ENCODE measurements at regions not wholly inside any gene's neighbourhood (a gene's known extent, or its start where the extent isn't known, plus 50 kb on each side); places are given as distances from the start of the nearest gene placed in this dataset.

DNA sequence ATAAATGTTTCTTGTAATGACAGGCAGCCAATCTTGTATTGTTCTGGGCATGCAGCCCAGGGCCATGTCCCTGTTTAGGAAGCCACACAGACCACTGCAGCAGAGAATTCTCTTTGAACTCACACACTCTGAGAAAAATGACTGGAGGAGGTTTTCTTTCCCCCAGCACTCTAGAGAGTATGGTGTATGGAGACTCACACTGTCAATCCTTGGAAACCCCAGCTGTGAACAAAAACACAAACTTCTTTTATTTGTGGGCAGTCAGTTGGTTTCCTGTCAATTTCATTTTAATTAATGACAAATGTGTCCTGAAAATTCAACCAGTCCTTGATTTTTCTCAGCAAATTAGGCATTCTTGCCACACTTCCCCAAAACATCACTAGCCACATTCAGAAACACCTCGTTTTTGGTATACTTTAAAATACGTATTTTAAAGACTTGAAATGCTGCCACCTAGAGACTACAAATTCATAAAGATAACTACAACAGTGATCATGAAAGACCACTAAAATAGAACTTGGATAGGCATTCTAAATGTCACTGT, 52.9 kb upstream of the UFL1 start:
- Histone ChIP-seq H3K4me3 (ENCODE audit: low read depth, low read length, poor library complexity, severe bottlenecking) (no peak overlapping the region), H2AFZ (ENCODE audit: low read length) (no peak overlapping the region), H3K79me2 (ENCODE audit: insufficient read depth, low read length) (no peaks in the 10 kb centered on the region), H3K27ac (ENCODE audit: low read depth, low read length, poor library complexity, severe bottlenecking) (no peak overlapping the region), H3K9me2 (ENCODE audit: low read depth, low read length) (no peaks in the 10 kb centered on the region), H3K27me3 (ENCODE audit: insufficient read depth, low read length) (no peaks in the 10 kb centered on the region), H4K20me1 (ENCODE audit: insufficient read depth, low read length) (no peaks in the 10 kb centered on the region), H3K9ac (ENCODE audit: low read length) (no peak overlapping the region), H3K9me3 (ENCODE audit: low read length) (no peaks in the 10 kb centered on the region), H3K4me1 (ENCODE audit: insufficient read depth, low read length, severe bottlenecking) (no peaks in the 10 kb centered on the region), H3F3A (ENCODE audit: insufficient read depth, low read length) (no peaks in the 10 kb centered on the region), H3K4me2 (ENCODE audit: low read length) (no peak overlapping the region), H3K36me3 (ENCODE audit: insufficient read depth, low read length) (no peaks in the 10 kb centered on the region)
- no peak for TF ChIP-seq EZH2 (IDR thresholded peaks at IDR 0.05; ENCODE audit: borderline replicate concordance, low read length)
- TF ChIP-seq, protein P1, sequence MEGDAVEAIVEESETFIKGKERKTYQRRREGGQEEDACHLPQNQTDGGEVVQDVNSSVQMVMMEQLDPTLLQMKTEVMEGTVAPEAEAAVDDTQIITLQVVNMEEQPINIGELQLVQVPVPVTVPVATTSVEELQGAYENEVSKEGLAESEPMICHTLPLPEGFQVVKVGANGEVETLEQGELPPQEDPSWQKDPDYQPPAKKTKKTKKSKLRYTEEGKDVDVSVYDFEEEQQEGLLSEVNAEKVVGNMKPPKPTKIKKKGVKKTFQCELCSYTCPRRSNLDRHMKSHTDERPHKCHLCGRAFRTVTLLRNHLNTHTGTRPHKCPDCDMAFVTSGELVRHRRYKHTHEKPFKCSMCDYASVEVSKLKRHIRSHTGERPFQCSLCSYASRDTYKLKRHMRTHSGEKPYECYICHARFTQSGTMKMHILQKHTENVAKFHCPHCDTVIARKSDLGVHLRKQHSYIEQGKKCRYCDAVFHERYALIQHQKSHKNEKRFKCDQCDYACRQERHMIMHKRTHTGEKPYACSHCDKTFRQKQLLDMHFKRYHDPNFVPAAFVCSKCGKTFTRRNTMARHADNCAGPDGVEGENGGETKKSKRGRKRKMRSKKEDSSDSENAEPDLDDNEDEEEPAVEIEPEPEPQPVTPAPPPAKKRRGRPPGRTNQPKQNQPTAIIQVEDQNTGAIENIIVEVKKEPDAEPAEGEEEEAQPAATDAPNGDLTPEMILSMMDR (IDR thresholded peaks at IDR 0.05; ENCODE audit: low read length) = peak; percentile 49; the same call in 1 of the 2 replicates

DNA sequence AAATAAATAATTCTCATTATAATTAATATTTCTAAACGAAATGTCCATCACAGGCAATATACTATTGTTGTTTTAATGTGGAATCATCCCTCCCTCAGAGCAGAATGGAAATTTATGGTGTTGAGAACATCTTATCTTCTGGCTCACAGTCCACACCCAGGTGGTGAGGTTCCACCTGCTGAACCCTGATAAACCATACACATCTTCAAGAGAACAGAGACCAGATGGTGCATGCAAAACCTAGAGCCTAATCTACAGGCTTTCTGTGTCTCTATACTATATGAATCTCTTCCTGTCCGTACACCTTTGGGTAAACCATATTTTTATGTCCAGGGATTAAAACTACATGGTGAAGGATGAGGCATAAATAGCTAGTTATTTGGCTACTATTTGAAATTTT, 52.3 kb upstream of the UFL1 start:
- H3K36me3 ChIP-seq (ENCODE audit: insufficient read depth, low read length) = no peaks in the 10 kb centered on the region
- H3K4me2 ChIP-seq (ENCODE audit: low read length) = no peak overlapping the region
- no peaks in the 10 kb centered on the region for H3K4me1 ChIP-seq (ENCODE audit: insufficient read depth, low read length, severe bottlenecking)
- H3K4me3 ChIP-seq (ENCODE audit: low read depth, low read length, poor library complexity, severe bottlenecking) = no peak overlapping the region
- H2AFZ ChIP-seq (ENCODE audit: low read length) = no peak overlapping the region
- no peak for TF ChIP-seq EZH2 (IDR thresholded peaks at IDR 0.05; ENCODE audit: borderline replicate concordance, low read length)
- TF ChIP-seq, protein P1 (IDR thresholded peaks at IDR 0.05; ENCODE audit: low read length) = no peak
- H3F3A ChIP-seq (ENCODE audit: insufficient read depth, low read length) = no peaks in the 10 kb centered on the region
- no peak overlapping the region for H3K27ac ChIP-seq (ENCODE audit: low read depth, low read length, poor library complexity, severe bottlenecking)
- no peaks in the 10 kb centered on the region for H3K27me3 ChIP-seq (ENCODE audit: insufficient read depth, low read length)
- no peaks in the 10 kb centered on the region for H3K79me2 ChIP-seq (ENCODE audit: insufficient read depth, low read length)
- H3K9me2 ChIP-seq (ENCODE audit: low read depth, low read length) = no peaks in the 10 kb centered on the region
- H3K9me3 ChIP-seq (ENCODE audit: low read length) = no peaks in the 10 kb centered on the region
- no peaks in the 10 kb centered on the region for H4K20me1 ChIP-seq (ENCODE audit: insufficient read depth, low read length)
- no peak overlapping the region for H3K9ac ChIP-seq (ENCODE audit: low read length)

DNA sequence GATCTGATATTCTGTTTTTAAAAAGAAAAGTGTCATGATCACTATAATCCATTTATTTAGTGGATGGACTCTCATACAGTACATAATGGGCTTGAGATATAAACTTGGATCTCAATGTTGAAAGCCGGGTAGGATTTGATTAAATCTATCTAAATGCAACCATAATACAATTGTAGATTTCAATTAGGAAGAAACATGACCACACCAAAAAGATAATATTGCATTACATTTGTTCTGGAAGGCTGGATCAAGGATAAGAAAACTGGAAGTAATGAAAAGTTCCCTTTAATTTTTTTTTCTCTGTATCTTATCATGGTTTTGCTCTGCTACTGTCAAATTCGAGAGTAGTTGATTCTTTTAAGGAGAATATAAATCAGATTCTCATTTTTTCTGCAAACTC, 51.3 kb upstream of the UFL1 start:
- Histone ChIP-seq H3K79me2 (ENCODE audit: insufficient read depth, low read length) (no peaks in the 10 kb centered on the region), H3K4me1 (ENCODE audit: insufficient read depth, low read length, severe bottlenecking) (no peaks in the 10 kb centered on the region), H3K36me3 (ENCODE audit: insufficient read depth, low read length) (no peaks in the 10 kb centered on the region), H3K27me3 (ENCODE audit: insufficient read depth, low read length) (no peaks in the 10 kb centered on the region), H2AFZ (ENCODE audit: low read length) (no peak overlapping the region), H3K4me2 (ENCODE audit: low read length) (no peak overlapping the region), H3K27ac (ENCODE audit: low read depth, low read length, poor library complexity, severe bottlenecking) (no peak overlapping the region), H3K4me3 (ENCODE audit: low read depth, low read length, poor library complexity, severe bottlenecking) (no peak overlapping the region), H3F3A (ENCODE audit: insufficient read depth, low read length) (no peaks in the 10 kb centered on the region), H3K9me2 (ENCODE audit: low read depth, low read length) (no peaks in the 10 kb centered on the region), H3K9me3 (ENCODE audit: low read length) (no peaks in the 10 kb centered on the region), H3K9ac (ENCODE audit: low read length) (no peak overlapping the region), H4K20me1 (ENCODE audit: insufficient read depth, low read length) (no peaks in the 10 kb centered on the region)
- TF ChIP-seq, protein P1 (IDR thresholded peaks at IDR 0.05; ENCODE audit: low read length) = no peak
- no peak for TF ChIP-seq EZH2 (IDR thresholded peaks at IDR 0.05; ENCODE audit: borderline replicate concordance, low read length)
